ENCODE measurements at regions not wholly inside any gene's neighbourhood (a gene's known extent, or its start where the extent isn't known, plus 50 kb on each side); places are given as distances from the start of the nearest gene placed in this dataset.

- Histone ChIP-seq H3K4me2 (no peak overlapping the region), H3K4me3 (no peak overlapping the region), H2AFZ (replicated peaks) (peak overlapping the region; percentile 64), H4K20me1 (ENCODE audit: low read depth) (no peaks in the 10 kb centered on the region), H3K9ac (no peak overlapping the region), H3F3A (ENCODE audit: low read depth) (peaks cover 5% of the 10 kb centered on the region), H3K27ac (no peak overlapping the region), H3K9me3 (ENCODE audit: low read depth) (no peaks in the 10 kb centered on the region), H3K27me3 (no peaks in the 10 kb centered on the region), H3K4me1 (peaks cover 10% of the 10 kb centered on the region), H3K36me3 (no peaks in the 10 kb centered on the region), H3K79me2 (ENCODE audit: low read depth) (no peaks in the 10 kb centered on the region)
- no peaks in the 10 kb centered on the region for H3K9me3 Mint-ChIP-seq
- no peak overlapping the region for H3K4me3 Mint-ChIP-seq
- TF ChIP-seq EZH2 (IDR thresholded peaks at IDR 0.05): no peak
- TF ChIP-seq CTCF (IDR thresholded peaks at IDR 0.05): peak; percentile 84
- H3K27ac Mint-ChIP-seq: no peak overlapping the region
- peaks cover 10% of the 10 kb centered on the region for H3K4me1 Mint-ChIP-seq
- H3K27me3 Mint-ChIP-seq (ENCODE audit: insufficient read depth, low read depth): no peaks in the 10 kb centered on the region
- H3K36me3 Mint-ChIP-seq: no peaks in the 10 kb centered on the region
- peak; percentile 71 for DNase-seq (ENCODE audit: low spot score)
Observed at GRCh38 chr5:108681079-108681921, 66.4 kb upstream of the FER start.

- Mint-ChIP-seq H3K4me1 (no peaks in the 10 kb centered on the region), H3K9me3 (no peaks in the 10 kb centered on the region), H3K4me3 (no peak overlapping the region), H3K36me3 (no peaks in the 10 kb centered on the region), H3K27me3 (ENCODE audit: insufficient read depth, low read depth) (no peaks in the 10 kb centered on the region), H3K27ac (no peak overlapping the region)
- H3K9me3 ChIP-seq (ENCODE audit: low read depth): no peaks in the 10 kb centered on the region
- H4K20me1 ChIP-seq (ENCODE audit: low read depth): no peaks in the 10 kb centered on the region
- H3K4me2 ChIP-seq: no peak overlapping the region
- TF ChIP-seq EZH2phosphoT487 (IDR thresholded peaks at IDR 0.05) (no peak), CTCF (IDR thresholded peaks at IDR 0.05) (no peak), EZH2 (IDR thresholded peaks at IDR 0.05) (no peak)
- H3K4me1 ChIP-seq: peaks cover 1% of the 10 kb centered on the region
- DNase-seq (ENCODE audit: low spot score): no peak
- no peak overlapping the region for H3K9ac ChIP-seq
- H3K36me3 ChIP-seq: no peaks in the 10 kb centered on the region
- peaks cover 16% of the 10 kb centered on the region for H3K27me3 ChIP-seq
- H3F3A ChIP-seq (ENCODE audit: low read depth): no peaks in the 10 kb centered on the region
- H3K27ac ChIP-seq: no peak overlapping the region
- no peaks in the 10 kb centered on the region for H3K79me2 ChIP-seq (ENCODE audit: low read depth)
- peak overlapping the region; percentile 5 for H2AFZ ChIP-seq (replicated peaks)
- H3K4me3 ChIP-seq: no peak overlapping the region
Observed at GRCh38 chr5:108678091-108678490, 69.6 kb upstream of the FER start.

GRCh38 chr5:108675736-108676135 is 72.0 kb upstream of the FER start:
- no peak overlapping the region for H3K4me3 ChIP-seq
- no peak overlapping the region for H3K27ac Mint-ChIP-seq
- H3K9me3 Mint-ChIP-seq: no peaks in the 10 kb centered on the region
- H3K27me3 ChIP-seq: peaks cover 17% of the 10 kb centered on the region
- no peaks in the 10 kb centered on the region for H3K79me2 ChIP-seq (ENCODE audit: low read depth)
- peaks cover 4% of the 10 kb centered on the region for H3K27me3 Mint-ChIP-seq (ENCODE audit: insufficient read depth, low read depth)
- peaks cover 21% of the 10 kb centered on the region for H3F3A ChIP-seq (ENCODE audit: low read depth)
- no peaks in the 10 kb centered on the region for H4K20me1 ChIP-seq (ENCODE audit: low read depth)
- H3K4me2 ChIP-seq: no peak overlapping the region
- DNase-seq (ENCODE audit: low spot score): no peak
- no peak overlapping the region for H2AFZ ChIP-seq (replicated peaks)
- no peak for TF ChIP-seq EZH2 (IDR thresholded peaks at IDR 0.05)
- no peak for TF ChIP-seq CTCF (IDR thresholded peaks at IDR 0.05)
- TF ChIP-seq EZH2phosphoT487 (IDR thresholded peaks at IDR 0.05): no peak
- no peak overlapping the region for H3K4me3 Mint-ChIP-seq
- H3K4me1 ChIP-seq: peaks cover 25% of the 10 kb centered on the region
- no peak overlapping the region for H3K27ac ChIP-seq
- no peaks in the 10 kb centered on the region for H3K36me3 ChIP-seq
- no peaks in the 10 kb centered on the region for H3K36me3 Mint-ChIP-seq
- H3K9me3 ChIP-seq (ENCODE audit: low read depth): no peaks in the 10 kb centered on the region
- no peak overlapping the region for H3K9ac ChIP-seq
- peaks cover 7% of the 10 kb centered on the region for H3K4me1 Mint-ChIP-seq

Data from neural progenitor cell (in vitro differentiated cells).